Limb (tissue), 2 donors: ENCODE measurements at regions not wholly inside any gene's neighbourhood (a gene's known extent, or its start where the extent isn't known, plus 50 kb on each side); places are given as distances from the start of the nearest gene placed in this dataset.
"Not testable (repeated sequence)": the region's sequence is repeated elsewhere in the genome, so short reads cannot be mapped to it uniquely, and the experiment has no call there.

Experiments used
- DNase-seq, 2 donors: peaks; one replicate each; pipeline ENCODE4 v3.0.0-alpha.2; 2016; ENCODE audit errors: extremely low spot score in 2 of 2

DNA sequence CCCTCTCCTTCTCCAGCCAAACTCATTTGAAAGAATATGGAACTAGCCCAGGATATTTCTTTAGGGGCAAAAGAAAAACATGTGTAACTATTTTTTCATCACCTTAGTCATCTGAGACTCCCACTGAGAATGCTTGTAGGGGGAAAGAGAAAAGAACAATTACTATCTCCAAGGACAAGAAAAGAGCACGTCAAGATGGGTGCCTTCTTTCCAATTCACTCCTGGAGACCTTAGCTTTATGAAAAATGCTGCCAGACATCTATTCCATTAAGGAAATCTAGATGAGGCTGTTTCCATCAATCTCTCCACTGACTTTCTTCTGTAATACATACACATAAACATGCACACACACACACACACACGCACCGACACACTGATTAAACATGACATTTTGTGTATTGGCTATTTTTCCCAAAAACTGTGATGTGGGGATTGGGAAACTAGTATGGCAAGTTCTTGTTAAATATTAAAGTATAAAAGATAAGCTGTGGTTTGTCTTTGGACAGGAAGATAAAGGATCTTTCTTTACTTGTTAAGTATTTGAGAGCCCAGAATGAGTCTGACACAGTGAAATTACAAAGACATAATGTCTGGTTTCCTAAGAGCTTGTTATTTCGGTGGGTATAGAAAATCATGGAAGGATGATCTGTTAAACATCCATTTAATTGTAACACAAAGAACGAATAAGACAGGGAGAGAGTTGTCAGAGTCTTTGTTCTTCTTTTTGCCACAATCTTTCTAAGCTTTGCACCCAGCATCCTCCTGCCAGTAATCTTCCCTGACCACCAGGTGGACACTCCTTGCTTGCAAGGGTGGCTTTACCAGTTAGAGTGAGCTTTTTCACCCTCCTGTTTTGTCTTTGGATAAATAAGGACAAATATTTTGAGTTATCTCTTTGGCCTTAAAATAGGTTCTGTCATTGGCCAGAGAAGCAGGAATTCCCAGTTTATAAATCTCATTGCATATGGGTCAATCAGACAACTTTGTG, 177.3 kb upstream of the TMEM72 start:
- no peak for DNase-seq

DNA sequence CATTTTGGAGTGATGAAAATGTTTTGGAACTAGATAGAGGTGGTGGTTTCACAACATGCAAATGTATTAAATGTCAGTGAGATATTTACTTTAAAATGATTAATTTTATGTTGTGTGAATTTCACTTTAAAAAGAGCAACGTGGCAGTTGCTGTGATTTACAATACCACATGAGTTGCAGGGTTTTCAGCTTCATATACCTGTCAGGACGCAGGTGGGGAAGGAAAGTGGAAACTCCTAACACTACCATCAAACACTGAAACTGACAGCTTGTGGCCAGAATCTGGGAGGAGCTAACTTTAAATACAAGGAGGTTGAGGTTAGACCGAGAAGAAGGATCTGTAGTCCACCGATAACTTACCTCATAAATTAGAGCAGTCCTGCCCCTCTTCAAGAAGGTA, 168.9 kb upstream of the TMEM72 start:
- DNase-seq: no peak

DNA sequence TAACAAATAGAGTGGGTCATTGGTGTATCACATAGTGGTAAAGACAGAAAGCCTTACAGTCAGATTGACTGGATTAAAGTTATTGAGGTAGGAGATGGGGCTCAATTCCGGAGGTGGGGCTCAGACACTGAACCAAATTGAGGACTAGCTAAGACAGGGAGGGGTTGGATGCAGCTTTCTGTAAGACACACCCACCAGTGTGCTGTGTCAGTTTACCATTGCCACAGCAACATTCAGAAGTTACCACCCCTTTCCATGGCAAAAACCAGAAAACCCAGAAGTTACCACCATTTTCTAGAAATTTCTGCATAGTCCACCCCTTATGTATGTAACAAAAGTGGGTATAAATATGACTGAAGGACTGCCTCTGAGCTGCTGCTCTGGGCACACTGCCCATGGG, 167.6 kb upstream of the TMEM72 start:
- DNase-seq: no peak

DNA sequence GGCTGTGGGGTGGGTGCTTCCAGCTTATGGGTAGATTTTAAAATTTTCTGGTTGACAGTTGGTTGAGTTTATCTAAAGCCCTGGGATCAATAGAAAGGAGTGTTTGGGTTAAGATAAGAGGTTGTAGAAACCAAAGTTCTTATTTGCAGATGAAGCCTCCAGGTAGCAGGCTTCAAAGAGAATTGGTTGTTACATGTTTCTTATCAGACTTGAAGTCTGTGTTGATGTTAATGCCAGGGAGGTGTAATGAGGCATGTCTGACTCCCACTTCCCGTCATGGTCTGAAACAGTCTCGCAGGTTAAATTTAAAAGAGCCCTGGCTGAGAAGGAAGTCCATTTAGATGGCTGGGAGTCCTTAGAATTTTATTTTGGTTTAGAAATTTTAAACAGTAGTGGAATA, 165.2 kb upstream of the TMEM72 start:
- no peak for DNase-seq

DNA sequence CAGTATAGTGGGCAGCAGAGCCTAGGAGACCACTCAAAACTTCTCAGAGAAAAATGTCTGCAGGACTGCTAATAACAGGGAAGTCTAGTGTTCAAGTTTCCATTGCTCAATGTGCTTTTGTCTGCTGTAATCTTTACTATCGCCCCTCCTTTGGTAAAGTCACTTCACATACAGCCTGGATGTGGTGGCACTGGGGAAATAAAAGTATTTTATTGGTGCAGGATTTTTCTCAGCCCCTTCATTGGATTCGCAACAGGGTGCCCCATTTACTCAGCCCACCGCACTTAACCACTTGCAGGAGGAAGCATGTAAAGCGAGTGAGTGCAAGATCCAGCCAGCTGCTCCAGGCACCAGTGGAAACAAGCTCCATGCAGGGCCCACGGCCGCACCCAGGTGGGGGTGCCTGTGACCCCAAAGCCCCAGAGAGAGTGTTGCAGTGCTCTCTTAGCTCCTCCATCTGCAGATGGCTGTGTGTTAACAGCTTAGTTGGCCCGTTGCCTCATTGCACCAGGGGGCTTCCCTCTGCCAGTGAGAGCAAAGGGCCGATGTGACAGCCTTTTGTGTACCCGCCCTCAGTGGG, 163.5 kb upstream of the TMEM72 start:
- DNase-seq: no peak

DNA sequence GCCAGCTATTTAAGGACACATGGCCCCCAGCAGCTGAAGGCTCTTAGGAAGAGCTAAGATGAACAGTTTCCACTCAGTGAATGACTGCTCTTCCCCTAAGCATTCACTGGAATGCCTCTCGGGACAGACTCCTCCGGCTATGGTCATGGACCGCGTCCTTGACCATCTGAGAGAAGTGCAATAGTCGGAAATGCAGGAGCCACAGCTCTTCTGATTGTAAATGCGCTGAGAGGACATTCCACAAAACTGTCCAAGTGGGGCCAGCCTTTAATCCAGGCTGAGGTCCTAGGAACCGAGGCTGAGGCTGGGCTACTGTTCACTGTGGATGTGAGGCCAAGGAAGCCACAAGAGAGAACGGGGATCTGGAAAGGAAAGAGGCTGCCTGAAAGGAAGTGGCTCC, 162.0 kb upstream of the TMEM72 start:
- DNase-seq: no peak

- peak in 1 of 2 donors; percentile 65 for DNase-seq
These were observed 158.4 kb upstream of the TMEM72 start for GRCh38 chr10:44752451-44753441.

DNA sequence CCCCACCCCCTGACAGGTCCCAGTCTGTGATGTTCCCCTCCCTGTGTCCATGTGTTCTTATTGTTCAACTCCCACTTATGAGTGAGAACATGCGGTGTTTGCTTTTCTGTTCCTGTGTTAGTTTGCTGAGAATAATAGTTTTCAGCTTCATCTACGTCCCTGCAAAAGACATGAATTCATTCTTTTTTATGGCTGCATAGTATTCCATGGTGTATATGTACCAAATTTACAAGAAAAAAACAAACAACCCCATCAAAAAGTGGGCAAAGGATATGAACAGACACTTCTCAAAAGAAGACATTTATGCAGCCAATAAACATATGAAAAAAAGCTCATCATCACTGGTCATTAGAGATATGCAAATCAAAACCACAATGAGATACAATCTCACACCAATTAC, 156.8 kb upstream of the TMEM72 start:
- not testable (repeated sequence) for DNase-seq

GRCh38 chr10:44755481-44755880, 155.7 kb upstream of the TMEM72 start:
- DNase-seq: no peak

- no peak for DNase-seq
These were observed 154.9 kb upstream of the TMEM72 start for GRCh38 chr10:44756216-44756615.

- DNase-seq: no peak
These were observed 153.5 kb upstream of the TMEM72 start for GRCh38 chr10:44757551-44758205.

GRCh38 chr10:44759122-44759521, 152.0 kb upstream of the TMEM72 start:
- DNase-seq: no peak

- DNase-seq: no peak
These were observed 150.6 kb upstream of the TMEM72 start for GRCh38 chr10:44760513-44760912.

GRCh38 chr10:44761076-44761475, 150.1 kb upstream of the TMEM72 start:
- DNase-seq: no peak

GRCh38 chr10:44763331-44763730, 147.8 kb upstream of the TMEM72 start:
- DNase-seq: no peak

GRCh38 chr10:44765299-44765698, 145.8 kb upstream of the TMEM72 start:
- no peak for DNase-seq

DNA sequence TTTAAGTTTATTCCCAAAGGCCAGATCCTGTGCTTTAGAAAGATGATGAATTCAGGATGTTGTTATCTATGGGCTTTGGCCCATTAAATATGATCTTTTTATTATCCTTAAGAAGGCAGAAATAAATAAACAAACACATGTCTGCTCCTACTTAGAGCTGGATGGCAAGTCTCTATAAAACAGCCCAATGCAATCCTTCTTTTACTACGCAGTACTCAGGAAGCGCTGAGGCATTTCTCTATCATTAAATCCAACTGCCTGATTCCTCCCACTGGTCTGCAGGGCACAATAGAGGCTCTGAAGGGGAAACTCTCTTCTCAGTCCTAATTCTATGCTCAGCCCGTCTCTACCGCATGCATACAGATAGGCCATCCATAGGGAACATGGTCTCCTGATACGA, 144.5 kb upstream of the TMEM72 start:
- no peak for DNase-seq

DNA sequence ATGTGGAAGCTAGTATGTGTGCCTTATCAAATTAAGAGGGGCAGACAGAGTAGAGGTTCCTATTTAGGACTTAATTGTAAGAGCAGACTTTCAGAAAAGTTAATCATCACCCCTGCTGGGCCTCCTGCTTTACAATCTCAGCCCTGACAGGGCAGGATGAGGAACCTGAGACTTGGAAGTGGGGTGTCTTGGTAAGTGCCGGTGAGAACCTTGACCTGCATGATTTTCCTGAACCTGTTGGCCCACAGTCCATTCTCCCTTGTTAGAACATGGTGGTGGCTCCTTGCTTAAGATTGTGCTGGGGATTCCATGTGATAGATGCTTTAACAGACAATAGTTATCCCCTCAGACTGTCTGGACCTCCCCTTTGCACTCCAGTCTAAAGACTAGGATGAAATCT, 141.7 kb upstream of the TMEM72 start:
- DNase-seq: no peak

- no peak for DNase-seq
These were observed 139.7 kb upstream of the TMEM72 start for GRCh38 chr10:44771233-44771995.

- DNase-seq: no peak
These were observed 137.6 kb upstream of the TMEM72 start for GRCh38 chr10:44773565-44773964.
